ENCODE measurements at regions not wholly inside any gene's neighbourhood (a gene's known extent, or its start where the extent isn't known, plus 50 kb on each side); places are given as distances from the start of the nearest gene placed in this dataset.

GRCh38 chr1:68340951-68341350 is 108.6 kb upstream of the WLS start:
- no peak for TF ChIP-seq CTCF (IDR thresholded peaks at IDR 0.05)
- TF ChIP-seq POLR2A (IDR thresholded peaks at IDR 0.05), result no peak
- TF ChIP-seq POLR2AphosphoS5 (IDR thresholded peaks at IDR 0.05), result no peak
- no peak for TF ChIP-seq EP300 (IDR thresholded peaks at IDR 0.05)
- H3K4me1 ChIP-seq, result peaks cover 0 to 10% (median 3%) of the 10 kb centered on the region in 4 donors
- no peaks in the 10 kb centered on the region for H3K9me3 ChIP-seq
- H3K4me3 ChIP-seq, result no peak overlapping the region
- intact Hi-C loops (cut with DNase I; ENCODE audit: low total_unique reads), result loop anchor here (5.0 to 10.0 kb wide), 2 partner anchors 219 to 486 kb away; no protein-coding TSS in a partner anchor
- 76 to 85% (median 83%) methylated on average over 5 of the region's 5 CpGs for WGBS, 5 donors
- H3K27ac ChIP-seq, result no peak overlapping the region
- DNase-seq, result no peak
- no peaks in the 10 kb centered on the region for H3K27me3 ChIP-seq
- no peaks in the 10 kb centered on the region for H3K36me3 ChIP-seq

- Histone ChIP-seq H3K9me3 (no peaks in the 10 kb centered on the region), H3K36me3 (no peaks in the 10 kb centered on the region), H3K27ac (no peak overlapping the region), H3K27me3 (no peaks in the 10 kb centered on the region), H3K4me3 (no peak overlapping the region), H3K4me1 (peaks cover 0 to 10% (median 3%) of the 10 kb centered on the region in 4 donors)
- no peak for DNase-seq
- intact Hi-C loops (cut with DNase I; ENCODE audit: low total_unique reads), result no loop called here
- TF ChIP-seq POLR2AphosphoS5 (IDR thresholded peaks at IDR 0.05) (no peak), POLR2A (IDR thresholded peaks at IDR 0.05) (no peak), CTCF (IDR thresholded peaks at IDR 0.05) (no peak), EP300 (IDR thresholded peaks at IDR 0.05) (no peak)
Measured at GRCh38 chr1:68339505-68339904, 107.2 kb upstream of the WLS start.

GRCh38 chr1:68338081-68338480 is 105.8 kb upstream of the WLS start:
- Histone ChIP-seq H3K4me1 (peaks cover 0 to 7% (median 3%) of the 10 kb centered on the region in 4 donors), H3K4me3 (no peak overlapping the region), H3K36me3 (no peaks in the 10 kb centered on the region), H3K9me3 (no peaks in the 10 kb centered on the region), H3K27ac (no peak overlapping the region), H3K27me3 (no peaks in the 10 kb centered on the region)
- intact Hi-C loops (cut with DNase I; ENCODE audit: low total_unique reads), result no loop called here
- DNase-seq, result no peak
- TF ChIP-seq POLR2AphosphoS5 (IDR thresholded peaks at IDR 0.05) (no peak), CTCF (IDR thresholded peaks at IDR 0.05) (no peak), EP300 (IDR thresholded peaks at IDR 0.05) (no peak)
- 80 to 96% (median 90%) methylated on average over 1 of the region's 1 CpG for WGBS, 5 donors

- intact Hi-C loops (cut with DNase I; ENCODE audit: low total_unique reads), result no loop called here
- WGBS, 5 donors, result 63 to 77% (median 75%) methylated on average over 4 of the region's 4 CpGs
- H3K27ac ChIP-seq, result no peak overlapping the region
- H3K4me3 ChIP-seq, result no peak overlapping the region
- no peaks in the 10 kb centered on the region for H3K9me3 ChIP-seq
- DNase-seq, result no peak
- no peaks in the 10 kb centered on the region for H3K27me3 ChIP-seq
- H3K36me3 ChIP-seq, result no peaks in the 10 kb centered on the region
- TF ChIP-seq CTCF (IDR thresholded peaks at IDR 0.05) (no peak), POLR2AphosphoS5 (IDR thresholded peaks at IDR 0.05) (no peak), POLR2A (IDR thresholded peaks at IDR 0.05) (no peak), EP300 (IDR thresholded peaks at IDR 0.05) (no peak)
- H3K4me1 ChIP-seq, result peaks cover 0 to 10% (median 3%) of the 10 kb centered on the region in 4 donors
Measured at GRCh38 chr1:68332041-68332440, 99.7 kb upstream of the WLS start.
